ENCODE measurements at regions not wholly inside any gene's neighbourhood (a gene's known extent, or its start where the extent isn't known, plus 50 kb on each side); places are given as distances from the start of the nearest gene placed in this dataset.
"Not testable (repeated sequence)": the region's sequence is repeated elsewhere in the genome, so short reads cannot be mapped to it uniquely, and the experiment has no call there.

DNA sequence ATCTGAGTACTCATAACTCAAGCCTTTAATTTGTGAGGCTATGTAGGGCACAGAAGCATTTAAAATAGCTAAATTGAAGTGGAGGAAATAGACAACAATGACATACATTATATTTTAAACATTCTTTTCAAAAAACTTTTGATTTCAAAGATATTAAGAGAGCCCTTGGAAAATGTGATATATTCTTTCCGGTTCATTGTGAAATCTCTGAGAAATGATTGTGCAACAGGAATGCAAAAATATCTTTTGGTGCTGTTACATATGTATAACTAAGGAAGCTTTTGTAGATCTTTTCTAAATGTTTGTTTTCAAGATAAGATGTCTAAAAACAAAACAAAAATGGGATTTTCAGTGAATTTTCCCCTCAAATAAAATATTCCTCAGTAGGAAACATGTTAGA, 185.2 kb downstream of the LEPR start:
- TF ChIP-seq L3MBTL2 (conservative IDR thresholded peaks at IDR 0.05) (no peak), ARNT (IDR thresholded peaks at IDR 0.05) (no peak), TARDBP (IDR thresholded peaks at IDR 0.05) (no peak), FOXA1 (IDR thresholded peaks at IDR 0.05) (no peak), ZNF384 (IDR thresholded peaks at IDR 0.05) (no peak), FOXM1 (IDR thresholded peaks at IDR 0.05; ENCODE audit: borderline replicate concordance) (no peak)
- CTCF ChIA-PET: no interaction called here
- no peak for DNase-seq (ENCODE audit: extremely low spot score)
- POLR2A ChIA-PET: no interaction called here

- ChIA-PET POLR2A (no interaction called here), CTCF (no interaction called here)
- DNase-seq (ENCODE audit: extremely low spot score): no peak
- TF ChIP-seq FOXA1 (IDR thresholded peaks at IDR 0.05) (no peak), ZNF384 (IDR thresholded peaks at IDR 0.05) (no peak), ELF4 (IDR thresholded peaks at IDR 0.05) (no peak), BHLHE40 (IDR thresholded peaks at IDR 0.05; ENCODE audit: borderline replicate concordance) (no peak), L3MBTL2 (conservative IDR thresholded peaks at IDR 0.05) (no peak), LEF1 (IDR thresholded peaks at IDR 0.05; ENCODE audit: borderline replicate concordance) (no peak)
- TF ChIP-seq, protein P1, sequence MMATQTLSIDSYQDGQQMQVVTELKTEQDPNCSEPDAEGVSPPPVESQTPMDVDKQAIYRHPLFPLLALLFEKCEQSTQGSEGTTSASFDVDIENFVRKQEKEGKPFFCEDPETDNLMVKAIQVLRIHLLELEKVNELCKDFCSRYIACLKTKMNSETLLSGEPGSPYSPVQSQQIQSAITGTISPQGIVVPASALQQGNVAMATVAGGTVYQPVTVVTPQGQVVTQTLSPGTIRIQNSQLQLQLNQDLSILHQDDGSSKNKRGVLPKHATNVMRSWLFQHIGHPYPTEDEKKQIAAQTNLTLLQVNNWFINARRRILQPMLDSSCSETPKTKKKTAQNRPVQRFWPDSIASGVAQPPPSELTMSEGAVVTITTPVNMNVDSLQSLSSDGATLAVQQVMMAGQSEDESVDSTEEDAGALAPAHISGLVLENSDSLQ (IDR thresholded peaks at IDR 0.05): no peak
These were observed 186.0 kb downstream of the LEPR start for GRCh38 chr1:65606426-65606825.

GRCh38 chr1:65613884-65614283, 178.8 kb upstream of the PDE4B start:
- no peak for DNase-seq (ENCODE audit: extremely low spot score)
- ChIA-PET CTCF (no interaction called here), POLR2A (no interaction called here)
- TF ChIP-seq TARDBP (IDR thresholded peaks at IDR 0.05): no peak
- TF ChIP-seq BHLHE40 (IDR thresholded peaks at IDR 0.05; ENCODE audit: borderline replicate concordance): no peak

DNA sequence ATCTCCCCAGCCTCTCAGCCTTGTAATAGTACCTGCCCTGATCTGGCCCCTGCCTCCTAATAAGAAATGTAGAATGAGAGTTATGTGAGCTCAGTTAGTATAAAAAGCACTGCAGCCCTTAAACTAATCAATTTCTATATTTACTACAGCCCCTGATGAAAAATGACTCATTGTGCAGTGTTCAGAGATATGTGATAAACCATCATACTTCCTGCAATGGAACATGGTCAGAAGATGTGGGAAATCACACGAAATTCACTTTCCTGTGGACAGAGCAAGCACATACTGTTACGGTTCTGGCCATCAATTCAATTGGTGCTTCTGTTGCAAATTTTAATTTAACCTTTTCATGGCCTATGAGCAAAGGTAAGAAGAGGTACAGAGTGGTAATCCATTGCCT, 176.8 kb upstream of the PDE4B start:
- CTCF ChIA-PET: no interaction called here

DNA sequence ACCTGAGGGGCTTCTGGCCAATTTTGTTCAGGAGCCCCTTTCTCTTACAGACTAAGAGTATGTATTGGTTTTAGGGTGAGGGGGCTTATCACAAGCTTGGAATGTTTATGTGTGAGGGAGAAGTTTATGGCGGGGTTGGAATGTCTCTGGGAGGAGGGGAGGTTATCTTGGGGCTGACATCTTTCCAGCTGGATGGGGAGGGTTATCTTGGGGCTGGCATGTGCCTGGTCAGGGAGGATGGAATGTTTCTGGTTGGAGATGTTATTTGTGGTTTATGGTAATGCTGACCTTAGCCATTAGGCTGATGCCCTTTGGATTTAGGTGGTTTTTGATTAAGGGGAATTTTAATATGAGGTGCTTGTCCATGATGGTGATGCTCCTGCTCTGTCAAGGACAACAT, 171.0 kb upstream of the PDE4B start:
- POLR2A ChIA-PET; DNase-seq (ENCODE audit: extremely low spot score); CTCF ChIA-PET: not testable (repeated sequence)

More for the DNA sequence above, 176.8 kb upstream of the PDE4B start:
- POLR2A ChIA-PET: no interaction called here
- DNase-seq (ENCODE audit: extremely low spot score): no peak
- no peak for TF ChIP-seq ZNF384 (IDR thresholded peaks at IDR 0.05)
- TF ChIP-seq BHLHE40 (IDR thresholded peaks at IDR 0.05; ENCODE audit: borderline replicate concordance): no peak

- DNase-seq (ENCODE audit: extremely low spot score): no peak
- POLR2A ChIA-PET: no interaction called here
- TF ChIP-seq LEF1 (IDR thresholded peaks at IDR 0.05; ENCODE audit: borderline replicate concordance) (no peak), L3MBTL2 (conservative IDR thresholded peaks at IDR 0.05) (no peak), SP1 (IDR thresholded peaks at IDR 0.05) (no peak), ZNF384 (IDR thresholded peaks at IDR 0.05) (no peak), FOXA1 (IDR thresholded peaks at IDR 0.05) (no peak), NFRKB (IDR thresholded peaks at IDR 0.05) (no peak), HDGF (IDR thresholded peaks at IDR 0.05; ENCODE audit: borderline replicate concordance) (no peak), BHLHE40 (IDR thresholded peaks at IDR 0.05; ENCODE audit: borderline replicate concordance) (no peak), ARNT (IDR thresholded peaks at IDR 0.05) (no peak), ELF4 (IDR thresholded peaks at IDR 0.05) (no peak), TARDBP (IDR thresholded peaks at IDR 0.05) (no peak), FOXM1 (IDR thresholded peaks at IDR 0.05; ENCODE audit: borderline replicate concordance) (no peak), CTBP1 (IDR thresholded peaks at IDR 0.05; ENCODE audit: borderline replicate concordance) (no peak), SUZ12 (IDR thresholded peaks at IDR 0.05) (no peak), FOXK2 (IDR thresholded peaks at IDR 0.05) (no peak)
- TF ChIP-seq, protein P1 (IDR thresholded peaks at IDR 0.05): no peak
- CTCF ChIA-PET: no interaction called here
These were observed 168.8 kb upstream of the PDE4B start for GRCh38 chr1:65623895-65624294.

- POLR2A ChIA-PET: no interaction called here
- no peak for TF ChIP-seq L3MBTL2 (conservative IDR thresholded peaks at IDR 0.05)
- TF ChIP-seq ARNT (IDR thresholded peaks at IDR 0.05): no peak
- TF ChIP-seq ZNF384 (IDR thresholded peaks at IDR 0.05): no peak
- no peak for TF ChIP-seq LEF1 (IDR thresholded peaks at IDR 0.05; ENCODE audit: borderline replicate concordance)
- no peak for TF ChIP-seq FOXK2 (IDR thresholded peaks at IDR 0.05)
- no peak for TF ChIP-seq FOXM1 (IDR thresholded peaks at IDR 0.05; ENCODE audit: borderline replicate concordance)
- TF ChIP-seq SUZ12 (IDR thresholded peaks at IDR 0.05): no peak
- no peak for TF ChIP-seq FOXA1 (IDR thresholded peaks at IDR 0.05)
- TF ChIP-seq SP1 (IDR thresholded peaks at IDR 0.05): no peak
- TF ChIP-seq ELF4 (IDR thresholded peaks at IDR 0.05): no peak
- TF ChIP-seq HDGF (IDR thresholded peaks at IDR 0.05; ENCODE audit: borderline replicate concordance): no peak
- no peak for TF ChIP-seq CTBP1 (IDR thresholded peaks at IDR 0.05; ENCODE audit: borderline replicate concordance)
- no peak for TF ChIP-seq NFRKB (IDR thresholded peaks at IDR 0.05)
- TF ChIP-seq, protein P1 (IDR thresholded peaks at IDR 0.05): no peak
- TF ChIP-seq BHLHE40 (IDR thresholded peaks at IDR 0.05; ENCODE audit: borderline replicate concordance): no peak
- no peak for TF ChIP-seq TARDBP (IDR thresholded peaks at IDR 0.05)
- no peak for DNase-seq (ENCODE audit: extremely low spot score)
- CTCF ChIA-PET: interaction anchor here (0.6 kb wide), 1 partner anchor 11 kb away, joined by 5 read pairs; no protein-coding TSS in a partner anchor
These were observed 167.2 kb upstream of the PDE4B start for GRCh38 chr1:65625528-65625927.

Measured in HEK293T (cell line).